IPS DF 4.7 (cell line): ENCODE measurements at regions not wholly inside any gene's neighbourhood (a gene's known extent, or its start where the extent isn't known, plus 50 kb on each side); places are given as distances from the start of the nearest gene placed in this dataset.
A peak's percentile ranks its signal among the peaks of the same experiment; 100 is the strongest.
"Not testable (repeated sequence)": the region's sequence is repeated elsewhere in the genome, so short reads cannot be mapped to it uniquely, and the experiment has no call there.

Experiments used
- DNase-seq: peaks from one replicate; pipeline ENCODE4 v3.0.0-alpha.2; 2013; ENCODE audit warnings: low spot score; ENCODE audit errors: extremely low read depth

- no peak for DNase-seq
Measured at GRCh38 chr22:26916236-26916635, 258.8 kb downstream of the MIAT start.

- no peak for DNase-seq
Measured at GRCh38 chr22:26918226-26918625, 260.8 kb downstream of the MIAT start.

GRCh38 chr22:26921726-26922125, 264.3 kb downstream of the MIAT start:
- no peak for DNase-seq

GRCh38 chr22:26922806-26923205, 265.4 kb downstream of the MIAT start:
- DNase-seq = no peak

- DNase-seq = no peak
Measured at GRCh38 chr22:26923531-26923930, 266.1 kb downstream of the MIAT start.

GRCh38 chr22:26927821-26928220, 270.4 kb downstream of the MIAT start:
- no peak for DNase-seq

- no peak for DNase-seq
Measured at GRCh38 chr22:26931471-26931870, 274.1 kb downstream of the MIAT start.

- no peak for DNase-seq
Measured at GRCh38 chr22:26933105-26933590, 275.8 kb downstream of the MIAT start.

- no peak for DNase-seq
Measured at GRCh38 chr22:26937213-26937612, 279.8 kb downstream of the MIAT start.

GRCh38 chr22:26939466-26939865, 282.1 kb downstream of the MIAT start:
- no peak for DNase-seq

GRCh38 chr22:26941896-26942636, 284.7 kb downstream of the MIAT start:
- DNase-seq = no peak

- no peak for DNase-seq
Measured at GRCh38 chr22:26942637-26942957, 285.2 kb downstream of the MIAT start.

GRCh38 chr22:26945565-26945964, 288.2 kb downstream of the MIAT start:
- DNase-seq = no peak

- no peak for DNase-seq
Measured at GRCh38 chr22:26949193-26949592, 291.8 kb downstream of the MIAT start.

- DNase-seq = not testable (repeated sequence)
Measured at GRCh38 chr22:26951139-26951538, 293.8 kb downstream of the MIAT start.

- no peak for DNase-seq
Measured at GRCh38 chr22:26952004-26952403, 294.6 kb downstream of the MIAT start.

- DNase-seq = no peak
Measured at GRCh38 chr22:26952451-26953011, 295.1 kb downstream of the MIAT start.

- DNase-seq = peak; percentile 28
Measured at GRCh38 chr22:26953012-26953883, 295.9 kb downstream of the MIAT start.

GRCh38 chr22:26956371-26956770, 299.0 kb downstream of the MIAT start:
- no peak for DNase-seq

- DNase-seq = no peak
Measured at GRCh38 chr22:26957176-26957575, 299.8 kb downstream of the MIAT start.

GRCh38 chr22:26957897-26958296, 300.5 kb downstream of the MIAT start:
- no peak for DNase-seq

GRCh38 chr22:26958378-26958777, 301.0 kb downstream of the MIAT start:
- no peak for DNase-seq
